ENCODE measurements at regions not wholly inside any gene's neighbourhood (a gene's known extent, or its start where the extent isn't known, plus 50 kb on each side); places are given as distances from the start of the nearest gene placed in this dataset.
"Not testable (repeated sequence)": the region's sequence is repeated elsewhere in the genome, so short reads cannot be mapped to it uniquely, and the experiment has no call there.

DNA sequence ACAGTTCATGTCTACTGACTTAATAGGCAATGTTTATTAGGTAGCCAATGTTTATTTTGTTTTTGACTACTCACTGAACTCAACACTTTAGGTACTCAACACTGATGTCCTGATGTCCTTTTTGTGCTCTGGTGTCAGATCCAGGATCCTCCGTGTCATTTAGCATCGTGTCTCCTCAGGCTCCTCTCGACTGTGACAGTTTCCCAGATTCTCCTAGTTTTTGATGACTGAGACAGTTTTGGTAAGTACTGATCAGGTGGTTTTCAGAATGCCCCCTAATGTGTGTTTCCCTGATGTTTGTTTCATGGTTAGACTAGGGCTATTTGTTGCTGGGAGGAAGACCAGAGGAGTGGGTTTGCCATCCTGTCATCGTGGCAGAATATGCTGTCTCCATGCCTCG lies 719.7 kb upstream of the SOX11 start:
- Histone ChIP-seq H3K4me3 (ENCODE audit: low read length) (no peak overlapping the region), H3K9ac (ENCODE audit: low read length) (no peak overlapping the region), H3K27ac (ENCODE audit: low read depth, low read length) (no peak overlapping the region), H3K36me3 (ENCODE audit: control insufficient read depth, insufficient read depth, low read length) (no peaks in the 10 kb centered on the region), H3K4me1 (ENCODE audit: control insufficient read depth, insufficient read depth, low read length) (no peaks in the 10 kb centered on the region), H3K27me3 (ENCODE audit: control insufficient read depth, insufficient read depth, low read length) (no peaks in the 10 kb centered on the region)

GRCh38 chr2:4973354-4973753 lies 718.8 kb upstream of the SOX11 start:
- H3K9ac ChIP-seq (ENCODE audit: low read length): no peak overlapping the region

DNA sequence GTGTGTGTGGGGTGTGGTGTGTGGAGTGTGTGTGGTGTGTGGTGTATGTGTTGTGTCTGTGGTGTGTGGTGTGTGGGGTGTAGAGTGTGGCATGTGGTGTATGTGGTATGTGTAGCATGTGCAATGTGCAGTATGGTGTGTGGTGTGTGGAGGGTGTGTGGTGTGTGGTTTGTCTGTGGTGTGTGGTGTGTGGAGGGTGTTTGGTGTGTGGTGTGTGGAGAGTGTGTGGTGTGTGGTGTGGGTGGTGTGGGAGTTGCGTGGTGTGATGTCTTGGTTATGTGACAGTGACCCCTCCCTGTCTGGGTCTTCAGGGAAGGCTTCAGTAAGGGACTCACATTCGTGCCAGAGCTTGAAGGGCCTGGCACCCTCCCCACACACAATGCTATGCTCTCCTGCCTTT lies 718.2 kb upstream of the SOX11 start:
- no peaks in the 10 kb centered on the region for H3K4me1 ChIP-seq (ENCODE audit: control insufficient read depth, insufficient read depth, low read length)

More at GRCh38 chr2:4973354-4973753, 718.8 kb upstream of the SOX11 start:
- no peak overlapping the region for H3K27ac ChIP-seq (ENCODE audit: low read depth, low read length)
- no peaks in the 10 kb centered on the region for H3K4me1 ChIP-seq (ENCODE audit: control insufficient read depth, insufficient read depth, low read length)
- no peak overlapping the region for H3K4me3 ChIP-seq (ENCODE audit: low read length)
- H3K27me3 ChIP-seq (ENCODE audit: control insufficient read depth, insufficient read depth, low read length): no peaks in the 10 kb centered on the region
- H3K36me3 ChIP-seq (ENCODE audit: control insufficient read depth, insufficient read depth, low read length): no peaks in the 10 kb centered on the region

GRCh38 chr2:4976407-4976806 lies 715.8 kb upstream of the SOX11 start:
- H3K36me3 ChIP-seq (ENCODE audit: control insufficient read depth, insufficient read depth, low read length): no peaks in the 10 kb centered on the region

More for the DNA sequence above, 718.2 kb upstream of the SOX11 start:
- Histone ChIP-seq H3K4me3 (ENCODE audit: low read length) (no peak overlapping the region), H3K9ac (ENCODE audit: low read length) (no peak overlapping the region), H3K36me3 (ENCODE audit: control insufficient read depth, insufficient read depth, low read length) (no peaks in the 10 kb centered on the region), H3K27ac (ENCODE audit: low read depth, low read length) (no peak overlapping the region), H3K27me3 (ENCODE audit: control insufficient read depth, insufficient read depth, low read length) (no peaks in the 10 kb centered on the region)

DNA sequence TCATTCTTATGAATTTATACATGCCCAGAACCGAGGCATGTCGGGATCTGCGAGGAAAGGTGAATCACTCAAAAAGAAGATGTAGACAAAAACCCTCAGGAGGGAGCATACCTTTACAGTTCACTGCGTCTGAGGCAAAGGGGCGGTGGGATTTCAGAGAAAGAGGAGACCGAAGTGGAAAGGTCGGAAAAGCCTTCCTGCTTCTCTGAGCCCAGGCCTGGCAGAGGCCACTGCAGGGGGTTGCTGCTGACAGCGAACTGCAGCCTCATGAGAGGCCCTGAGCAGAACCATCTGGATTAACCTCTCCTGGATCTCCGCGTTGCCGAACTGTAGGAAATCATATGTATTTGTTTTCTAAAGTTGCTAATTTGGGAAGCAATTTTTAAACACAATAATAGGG lies 713.1 kb upstream of the SOX11 start:
- H3K27me3 ChIP-seq (ENCODE audit: control insufficient read depth, insufficient read depth, low read length): no peaks in the 10 kb centered on the region
- H3K36me3 ChIP-seq (ENCODE audit: control insufficient read depth, insufficient read depth, low read length): no peaks in the 10 kb centered on the region
- H3K9ac ChIP-seq (ENCODE audit: low read length): no peak overlapping the region
- H3K27ac ChIP-seq (ENCODE audit: low read depth, low read length): no peak overlapping the region
- H3K4me3 ChIP-seq (ENCODE audit: low read length): no peak overlapping the region
- H3K4me1 ChIP-seq (ENCODE audit: control insufficient read depth, insufficient read depth, low read length): no peaks in the 10 kb centered on the region

More at GRCh38 chr2:4976407-4976806, 715.8 kb upstream of the SOX11 start:
- Histone ChIP-seq H3K4me3 (ENCODE audit: low read length) (no peak overlapping the region), H3K27ac (ENCODE audit: low read depth, low read length) (no peak overlapping the region), H3K4me1 (ENCODE audit: control insufficient read depth, insufficient read depth, low read length) (no peaks in the 10 kb centered on the region), H3K27me3 (ENCODE audit: control insufficient read depth, insufficient read depth, low read length) (no peaks in the 10 kb centered on the region), H3K9ac (ENCODE audit: low read length) (no peak overlapping the region)

GRCh38 chr2:4980995-4981394 lies 711.2 kb upstream of the SOX11 start:
- H3K9ac ChIP-seq (ENCODE audit: low read length): no peak overlapping the region
- H3K4me1 ChIP-seq (ENCODE audit: control insufficient read depth, insufficient read depth, low read length): no peaks in the 10 kb centered on the region
- no peak overlapping the region for H3K27ac ChIP-seq (ENCODE audit: low read depth, low read length)
- H3K4me3 ChIP-seq (ENCODE audit: low read length): no peak overlapping the region
- no peaks in the 10 kb centered on the region for H3K36me3 ChIP-seq (ENCODE audit: control insufficient read depth, insufficient read depth, low read length)
- H3K27me3 ChIP-seq (ENCODE audit: control insufficient read depth, insufficient read depth, low read length): no peaks in the 10 kb centered on the region

DNA sequence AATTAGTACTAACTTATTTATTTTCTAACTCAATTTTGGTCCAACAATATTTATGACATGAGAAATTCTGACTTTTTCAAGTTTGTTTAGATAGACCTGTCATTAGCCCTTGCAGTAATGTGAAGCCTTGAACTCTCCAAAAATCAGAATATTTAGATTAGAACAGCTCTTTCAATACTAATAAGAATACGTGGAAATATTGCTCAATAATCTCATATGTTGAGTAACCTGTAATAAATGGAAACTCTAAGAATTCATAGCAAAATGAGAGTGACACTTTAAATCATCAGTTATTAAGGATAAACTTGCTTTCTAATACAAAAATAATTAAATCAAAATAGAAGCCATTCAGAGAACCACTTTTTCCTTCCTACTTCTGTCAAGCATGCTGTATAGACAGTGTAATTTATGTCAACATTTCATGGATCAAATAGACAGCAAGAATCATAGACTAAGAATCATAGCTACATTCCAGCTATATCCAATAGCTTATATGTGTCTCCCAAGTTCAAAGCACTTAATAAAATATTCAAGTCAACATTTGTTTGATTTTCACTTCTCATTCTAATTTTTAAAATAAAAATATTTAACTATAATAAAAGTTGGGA lies 710.3 kb upstream of the SOX11 start:
- Histone ChIP-seq H3K4me1 (ENCODE audit: control insufficient read depth, insufficient read depth, low read length) (no peaks in the 10 kb centered on the region), H3K27me3 (ENCODE audit: control insufficient read depth, insufficient read depth, low read length) (no peaks in the 10 kb centered on the region), H3K4me3 (ENCODE audit: low read length) (no peak overlapping the region), H3K36me3 (ENCODE audit: control insufficient read depth, insufficient read depth, low read length) (no peaks in the 10 kb centered on the region), H3K9ac (ENCODE audit: low read length) (no peak overlapping the region), H3K27ac (ENCODE audit: low read depth, low read length) (no peak overlapping the region)

DNA sequence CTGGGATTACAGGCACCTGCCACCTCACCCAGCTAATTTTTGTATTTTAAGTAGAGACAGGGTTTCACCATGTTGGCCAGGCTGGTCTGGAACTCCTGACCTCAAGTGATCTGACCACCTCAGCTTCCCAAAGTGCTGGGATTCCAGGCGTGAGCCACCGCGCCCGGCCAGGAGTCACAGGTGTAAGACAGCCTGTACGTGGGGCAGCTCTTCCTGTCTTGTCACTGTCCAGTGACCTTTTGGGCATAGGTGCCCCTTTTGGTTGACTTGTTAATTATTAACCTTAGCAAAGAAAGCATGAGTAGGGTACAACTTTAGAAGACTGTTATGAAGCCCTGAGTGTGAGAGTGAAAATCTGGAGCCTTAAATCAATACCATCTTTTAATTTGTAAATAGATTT lies 703.7 kb upstream of the SOX11 start:
- not testable (repeated sequence) for H3K9ac ChIP-seq (ENCODE audit: low read length); H3K36me3 ChIP-seq (ENCODE audit: control insufficient read depth, insufficient read depth, low read length); H3K27me3 ChIP-seq (ENCODE audit: control insufficient read depth, insufficient read depth, low read length); H3K4me3 ChIP-seq (ENCODE audit: low read length); H3K4me1 ChIP-seq (ENCODE audit: control insufficient read depth, insufficient read depth, low read length); H3K27ac ChIP-seq (ENCODE audit: low read depth, low read length)

DNA sequence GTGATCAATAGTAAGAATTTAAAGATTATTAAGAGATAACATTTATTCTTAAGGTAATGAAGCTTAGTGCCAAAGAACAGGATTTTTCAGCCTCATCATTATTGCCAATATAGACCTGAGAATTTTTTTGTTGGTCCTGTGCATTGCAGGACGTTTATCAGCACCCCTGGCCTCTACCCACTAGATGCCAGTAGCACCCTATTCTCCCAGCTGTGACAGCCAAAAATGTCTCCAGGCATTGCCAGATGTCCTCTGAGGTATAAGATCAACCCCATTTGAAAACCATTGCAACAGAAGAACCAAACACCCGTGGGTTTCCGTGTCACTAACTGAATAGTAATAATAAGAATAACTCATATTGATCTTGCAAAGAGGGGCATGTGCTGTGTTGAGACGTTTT lies 700.0 kb upstream of the SOX11 start:
- Histone ChIP-seq H3K27me3 (ENCODE audit: control insufficient read depth, insufficient read depth, low read length) (no peaks in the 10 kb centered on the region), H3K9ac (ENCODE audit: low read length) (no peak overlapping the region), H3K4me3 (ENCODE audit: low read length) (no peak overlapping the region), H3K27ac (ENCODE audit: low read depth, low read length) (no peak overlapping the region), H3K4me1 (ENCODE audit: control insufficient read depth, insufficient read depth, low read length) (no peaks in the 10 kb centered on the region), H3K36me3 (ENCODE audit: control insufficient read depth, insufficient read depth, low read length) (no peaks in the 10 kb centered on the region)

DNA sequence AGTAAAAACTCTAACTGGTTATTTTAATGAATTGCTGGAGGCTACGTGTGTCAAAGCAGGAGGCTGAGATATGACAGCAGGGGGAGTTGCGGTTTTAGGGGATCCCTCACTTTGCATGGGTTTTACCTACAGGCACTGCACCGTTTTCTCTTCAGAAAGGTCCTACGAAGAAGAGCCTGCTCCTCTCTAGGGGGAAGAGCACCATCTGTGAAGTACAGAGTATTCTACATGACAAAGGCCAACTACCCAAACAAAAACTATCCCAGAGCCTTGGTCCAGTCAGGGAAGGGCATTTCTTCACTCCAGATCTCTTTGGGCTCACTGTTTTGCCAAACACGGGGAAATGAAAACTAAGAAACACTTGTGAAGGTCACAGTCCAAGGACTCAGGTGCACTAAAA lies 696.7 kb upstream of the SOX11 start:
- Histone ChIP-seq H3K9ac (ENCODE audit: low read length) (no peak overlapping the region), H3K4me3 (ENCODE audit: low read length) (no peak overlapping the region), H3K4me1 (ENCODE audit: control insufficient read depth, insufficient read depth, low read length) (no peaks in the 10 kb centered on the region), H3K27me3 (ENCODE audit: control insufficient read depth, insufficient read depth, low read length) (no peaks in the 10 kb centered on the region), H3K36me3 (ENCODE audit: control insufficient read depth, insufficient read depth, low read length) (no peaks in the 10 kb centered on the region), H3K27ac (ENCODE audit: low read depth, low read length) (no peak overlapping the region)

DNA sequence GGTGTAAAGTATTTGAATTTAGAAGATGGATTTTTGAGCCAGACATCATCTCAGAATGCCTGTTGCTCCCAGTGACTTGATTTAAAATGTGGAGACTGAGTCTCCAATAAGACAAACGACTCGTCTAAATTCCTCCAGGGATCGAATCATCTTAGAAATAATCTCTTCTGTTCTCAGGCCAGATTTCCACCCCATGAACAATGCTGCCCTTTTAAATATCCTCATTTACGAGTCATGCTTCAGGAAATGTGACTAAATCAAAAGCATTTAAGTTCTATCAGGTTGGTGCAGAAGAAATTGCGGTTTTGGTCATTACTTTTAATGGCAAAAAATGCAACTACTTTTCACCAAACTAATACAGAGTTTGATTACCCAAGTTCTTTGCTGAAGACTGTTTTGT lies 684.6 kb upstream of the SOX11 start:
- H3K36me3 ChIP-seq (ENCODE audit: control insufficient read depth, insufficient read depth, low read length): no peaks in the 10 kb centered on the region
- H3K9ac ChIP-seq (ENCODE audit: low read length): no peak overlapping the region
- no peaks in the 10 kb centered on the region for H3K4me1 ChIP-seq (ENCODE audit: control insufficient read depth, insufficient read depth, low read length)
- H3K27ac ChIP-seq (ENCODE audit: low read depth, low read length): no peak overlapping the region
- H3K4me3 ChIP-seq (ENCODE audit: low read length): no peak overlapping the region
- no peaks in the 10 kb centered on the region for H3K27me3 ChIP-seq (ENCODE audit: control insufficient read depth, insufficient read depth, low read length)

DNA sequence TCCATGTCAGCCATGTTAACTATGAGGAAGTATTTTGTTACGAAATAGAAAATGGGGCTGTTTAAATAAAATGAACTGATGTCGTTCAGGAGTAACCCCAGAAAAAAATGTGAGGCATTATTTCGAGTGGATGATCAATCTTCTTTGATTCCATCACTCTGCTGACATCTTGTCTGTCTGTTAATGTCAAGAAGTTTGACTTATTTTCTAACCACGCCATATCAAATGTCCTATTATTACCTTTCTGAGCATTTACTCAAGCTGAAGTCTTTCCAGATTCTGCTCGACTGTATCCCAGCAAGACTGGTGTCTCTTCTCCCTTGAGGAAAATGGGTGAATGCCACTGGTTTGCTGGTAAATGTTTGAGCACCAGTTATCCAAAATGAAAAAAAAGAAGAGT lies 672.9 kb upstream of the SOX11 start:
- no peaks in the 10 kb centered on the region for H3K27me3 ChIP-seq (ENCODE audit: control insufficient read depth, insufficient read depth, low read length)
- no peak overlapping the region for H3K27ac ChIP-seq (ENCODE audit: low read depth, low read length)
- H3K36me3 ChIP-seq (ENCODE audit: control insufficient read depth, insufficient read depth, low read length): no peaks in the 10 kb centered on the region
- no peak overlapping the region for H3K4me3 ChIP-seq (ENCODE audit: low read length)
- no peaks in the 10 kb centered on the region for H3K4me1 ChIP-seq (ENCODE audit: control insufficient read depth, insufficient read depth, low read length)
- H3K9ac ChIP-seq (ENCODE audit: low read length): no peak overlapping the region

GRCh38 chr2:5020116-5020875 lies 671.9 kb upstream of the SOX11 start:
- H3K4me1 ChIP-seq (ENCODE audit: control insufficient read depth, insufficient read depth, low read length): no peaks in the 10 kb centered on the region
- no peaks in the 10 kb centered on the region for H3K36me3 ChIP-seq (ENCODE audit: control insufficient read depth, insufficient read depth, low read length)
- H3K27ac ChIP-seq (ENCODE audit: low read depth, low read length): no peak overlapping the region
- no peak overlapping the region for H3K4me3 ChIP-seq (ENCODE audit: low read length)
- no peaks in the 10 kb centered on the region for H3K27me3 ChIP-seq (ENCODE audit: control insufficient read depth, insufficient read depth, low read length)
- no peak overlapping the region for H3K9ac ChIP-seq (ENCODE audit: low read length)

All from rectal smooth muscle tissue (tissue), 1 donor.